ENCODE measurements at regions not wholly inside any gene's neighbourhood (a gene's known extent, or its start where the extent isn't known, plus 50 kb on each side); places are given as distances from the start of the nearest gene placed in this dataset.

GRCh38 chr12:107894589-107894988 is 120.1 kb downstream of the ASCL4 start:
- DNase-seq: no peak

GRCh38 chr12:107895966-107896365 is 121.5 kb downstream of the ASCL4 start:
- no peak for DNase-seq

GRCh38 chr12:107900588-107900987 is 126.1 kb downstream of the ASCL4 start:
- DNase-seq: no peak

GRCh38 chr12:107903341-107904061 is 129.0 kb downstream of the ASCL4 start:
- DNase-seq: no peak

- DNase-seq: no peak
These were observed 132.2 kb downstream of the ASCL4 start for GRCh38 chr12:107906707-107907106.

GRCh38 chr12:107912421-107913004 is 138.0 kb downstream of the ASCL4 start:
- DNase-seq: peak; percentile 30 to 45

GRCh38 chr12:107914460-107914977 is 140.0 kb downstream of the ASCL4 start:
- no peak for DNase-seq

- no peak for DNase-seq
These were observed 143.7 kb downstream of the ASCL4 start for GRCh38 chr12:107917912-107918800.

GRCh38 chr12:107921062-107921461 is 146.6 kb downstream of the ASCL4 start:
- DNase-seq: no peak

GRCh38 chr12:107925125-107925524 is 150.6 kb downstream of the ASCL4 start:
- no peak for DNase-seq

- DNase-seq: no peak
These were observed 154.9 kb downstream of the ASCL4 start for GRCh38 chr12:107929436-107929835.

GRCh38 chr12:107931761-107932160 is 157.3 kb downstream of the ASCL4 start:
- DNase-seq: no peak

- no peak for DNase-seq
These were observed 163.9 kb downstream of the ASCL4 start for GRCh38 chr12:107938446-107938845.

GRCh38 chr12:107948391-107948945 is 174.0 kb downstream of the ASCL4 start:
- DNase-seq: no peak

GRCh38 chr12:107951024-107951423 is 176.5 kb downstream of the ASCL4 start:
- DNase-seq: no peak

- no peak for DNase-seq
These were observed 173.0 kb upstream of the WSCD2 start for GRCh38 chr12:107955966-107956643.

- no peak for DNase-seq
These were observed 171.6 kb upstream of the WSCD2 start for GRCh38 chr12:107957459-107957858.

- no peak for DNase-seq
These were observed 165.5 kb upstream of the WSCD2 start for GRCh38 chr12:107963635-107964034.

- DNase-seq: no peak
These were observed 161.9 kb upstream of the WSCD2 start for GRCh38 chr12:107967170-107967569.

- no peak for DNase-seq
These were observed 155.1 kb upstream of the WSCD2 start for GRCh38 chr12:107973950-107974349.

- no peak for DNase-seq
These were observed 152.8 kb upstream of the WSCD2 start for GRCh38 chr12:107976331-107976730.

GRCh38 chr12:107978201-107978600 is 150.9 kb upstream of the WSCD2 start:
- DNase-seq: no peak

- DNase-seq: no peak
These were observed 150.4 kb upstream of the WSCD2 start for GRCh38 chr12:107978641-107979040.
